IPS DF 19.7 (cell line): ENCODE measurements at regions not wholly inside any gene's neighbourhood (a gene's known extent, or its start where the extent isn't known, plus 50 kb on each side); places are given as distances from the start of the nearest gene placed in this dataset.

Experiments used
- DNase-seq: peaks from one replicate; pipeline ENCODE4 v3.0.0-alpha.2; 2013; ENCODE audit warnings: low read depth, low spot score

DNA sequence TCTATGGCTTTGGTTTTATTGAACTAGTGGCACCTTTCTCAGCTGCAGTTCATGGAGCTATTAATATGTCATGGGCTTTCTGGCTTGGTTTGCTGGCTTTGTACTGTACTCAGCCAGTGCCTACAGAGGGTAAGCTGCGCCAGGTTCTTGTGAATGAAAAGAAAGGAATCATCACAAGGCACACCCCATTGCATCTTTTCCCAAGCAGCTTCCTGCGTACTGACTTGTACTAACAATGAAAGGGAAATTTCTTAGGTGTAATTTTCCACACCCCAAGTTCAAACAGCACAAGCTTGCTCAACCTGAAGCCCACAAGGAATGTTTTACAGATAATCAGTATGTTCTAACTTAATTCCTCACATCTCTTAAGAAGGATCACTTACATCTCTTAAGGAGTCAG lies 78.0 kb upstream of the TNFSF18 start:
- DNase-seq: no peak

DNA sequence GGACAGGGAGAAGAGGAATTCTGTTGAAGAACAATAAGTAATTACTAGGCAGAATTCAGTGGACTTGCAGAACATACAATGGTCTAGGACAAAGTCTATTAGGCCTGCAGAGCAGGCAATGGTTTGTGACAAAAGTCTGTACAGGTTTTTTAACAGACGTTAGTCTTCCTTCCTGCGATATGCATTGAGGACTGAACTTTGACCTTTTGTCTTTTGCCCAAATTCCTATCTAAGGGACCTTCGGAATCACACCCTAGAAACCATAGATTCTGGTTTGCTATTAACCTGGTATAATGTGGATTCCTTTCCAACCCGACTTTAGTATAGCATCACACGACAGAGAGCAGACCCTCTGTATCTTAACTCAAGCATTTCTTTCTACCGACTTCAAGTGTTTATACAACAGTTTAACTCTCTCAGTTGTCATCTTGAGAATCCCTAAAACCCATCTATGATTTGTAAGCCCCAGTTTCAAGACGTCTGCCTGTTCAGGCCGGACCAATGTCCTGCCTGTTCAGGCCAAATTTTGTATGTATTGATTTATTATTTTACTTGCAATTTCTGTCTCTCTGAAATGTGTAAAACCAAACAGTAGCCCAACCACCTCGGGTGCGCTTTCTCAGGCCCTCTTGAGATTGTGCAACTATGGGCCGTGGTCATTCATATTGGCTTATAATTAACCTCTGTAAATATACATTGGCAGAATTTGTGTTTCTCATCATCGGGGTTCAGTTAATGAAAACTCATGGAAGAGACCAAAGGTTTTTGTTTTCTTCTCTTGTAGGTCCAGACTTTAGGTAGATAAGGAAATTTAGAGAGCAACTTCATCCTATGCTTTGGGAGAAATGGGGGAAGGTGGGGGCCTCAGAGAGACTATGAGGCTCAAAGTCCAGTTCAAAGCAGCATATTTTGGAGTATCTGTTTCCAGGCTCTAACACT lies 76.9 kb upstream of the TNFSF18 start:
- no peak for DNase-seq

DNA sequence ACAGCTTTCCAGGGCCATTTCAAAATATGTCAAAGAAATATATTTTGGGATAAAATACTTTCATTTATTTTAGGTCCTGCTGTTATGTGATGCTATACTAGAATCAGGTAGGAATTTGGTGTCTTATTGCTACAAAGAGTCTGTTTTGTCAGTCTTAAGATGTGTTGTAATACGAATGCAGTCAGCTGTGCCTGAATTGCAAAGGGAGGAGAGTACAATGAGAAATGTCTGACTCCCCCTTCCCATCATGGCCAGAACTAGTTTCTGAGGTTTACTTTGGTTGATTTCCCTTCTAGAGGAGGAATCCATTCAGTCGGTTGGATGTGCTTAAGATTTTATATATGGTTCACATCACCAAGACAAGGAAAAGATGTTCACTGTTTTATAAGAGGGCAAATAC lies 75.7 kb upstream of the TNFSF18 start:
- DNase-seq: no peak

DNA sequence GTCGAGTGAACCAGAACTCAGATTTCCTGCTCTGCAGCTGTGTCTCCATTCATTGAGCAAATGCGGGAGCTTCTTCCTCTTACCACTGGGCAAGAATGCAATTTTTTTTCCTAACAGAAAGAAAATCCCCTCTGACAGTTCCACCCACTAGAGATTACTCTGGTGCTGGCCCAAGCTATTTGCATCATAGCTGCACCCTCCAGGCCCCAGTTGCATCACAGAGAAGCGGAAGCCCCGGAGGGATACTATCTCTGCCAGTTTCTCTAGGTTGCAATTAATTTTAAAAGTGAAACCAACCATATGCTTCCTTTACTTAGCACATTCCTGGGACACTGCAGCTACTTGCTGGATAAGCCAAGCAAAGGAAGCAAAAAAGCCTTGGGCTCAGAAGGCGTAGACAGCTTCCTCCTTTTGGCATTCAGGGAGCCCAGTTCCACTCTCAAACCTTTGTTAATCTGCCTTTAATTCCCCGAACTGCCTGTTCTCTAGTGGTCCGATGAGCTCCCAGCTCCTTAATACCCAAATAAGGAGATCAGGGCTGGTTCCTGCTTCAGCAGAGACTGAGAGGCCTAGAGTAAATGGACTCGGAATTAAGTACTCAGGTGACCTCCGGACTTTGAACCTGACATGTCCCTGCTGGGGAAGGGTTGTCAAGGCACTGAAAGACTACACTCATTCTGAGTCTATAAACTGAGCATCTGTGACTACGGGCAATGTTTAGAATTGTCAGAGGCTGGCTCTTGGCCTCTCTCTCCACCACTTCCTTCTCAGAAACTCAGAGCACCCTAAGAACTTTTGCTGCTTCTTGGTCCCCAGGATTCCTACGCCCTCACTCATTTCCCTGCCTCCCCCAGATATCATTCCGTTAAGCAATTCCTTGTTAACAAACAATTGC lies 72.5 kb upstream of the TNFSF18 start:
- peak; percentile 40 for DNase-seq

DNA sequence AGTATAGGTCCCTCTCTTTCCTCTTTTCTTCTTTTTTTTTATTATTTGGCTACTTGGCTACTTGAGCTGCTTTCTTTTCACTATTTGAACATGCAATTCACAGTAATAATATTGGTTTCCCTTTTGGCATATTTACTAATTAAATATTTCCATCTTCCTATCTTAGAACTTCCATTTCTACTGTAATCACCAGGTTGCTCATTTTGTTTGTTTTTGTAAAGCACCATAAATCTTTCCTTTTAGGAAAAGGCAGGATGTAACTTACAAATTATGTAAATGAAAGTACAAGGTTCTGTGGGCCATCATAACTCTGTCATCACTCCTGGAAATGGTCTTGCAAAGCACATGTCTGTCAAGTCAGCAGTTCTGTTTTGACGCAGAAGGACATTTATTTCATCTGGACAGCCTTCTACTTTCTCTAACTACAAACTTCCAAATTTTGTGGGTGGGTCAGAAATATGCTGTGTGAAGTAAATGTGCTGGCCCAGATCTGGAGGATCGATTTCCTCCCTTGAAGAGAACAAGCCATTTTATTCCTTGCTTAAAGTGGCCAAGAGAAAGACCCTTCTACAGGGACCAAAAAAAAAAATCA lies 71.7 kb upstream of the TNFSF18 start:
- no peak for DNase-seq

DNA sequence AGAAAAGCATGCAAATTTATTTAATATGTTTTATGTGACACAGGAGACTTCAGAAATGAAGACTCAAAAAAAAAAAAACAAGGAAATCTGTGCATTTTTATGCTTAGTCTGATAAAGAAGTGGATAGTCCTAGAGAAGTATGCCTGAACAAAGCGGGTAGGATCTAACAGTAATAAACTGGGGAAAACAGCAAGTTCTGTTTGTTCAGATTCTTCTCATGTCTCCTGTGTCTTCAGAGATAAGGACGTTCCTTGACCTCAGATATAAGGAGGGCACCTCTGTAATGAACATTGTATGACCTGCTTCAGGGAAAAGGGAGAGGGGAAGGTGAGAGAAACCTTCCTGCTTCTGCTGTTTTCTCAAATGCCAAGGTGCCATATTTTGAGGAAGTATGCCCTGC lies 67.7 kb upstream of the TNFSF18 start:
- no peak for DNase-seq

DNA sequence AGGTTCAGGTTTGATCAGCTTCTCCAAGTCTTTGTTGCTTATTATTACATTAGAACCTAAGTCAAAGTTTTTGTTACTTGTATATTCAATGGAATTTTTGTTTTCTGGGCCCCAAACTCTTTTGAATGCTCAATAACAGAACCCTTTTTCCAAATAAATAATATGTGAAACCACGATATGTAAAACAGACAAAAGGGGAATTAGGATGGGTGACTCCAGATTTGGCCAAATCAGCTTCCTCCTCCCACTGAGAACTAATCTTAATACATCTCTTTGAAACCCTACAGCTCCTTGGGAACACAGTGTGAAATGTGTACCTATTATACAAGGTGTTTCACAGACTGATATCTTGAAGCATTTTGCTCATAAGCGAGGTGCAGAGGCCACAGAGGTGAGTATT lies 67.0 kb upstream of the TNFSF18 start:
- DNase-seq: no peak

DNA sequence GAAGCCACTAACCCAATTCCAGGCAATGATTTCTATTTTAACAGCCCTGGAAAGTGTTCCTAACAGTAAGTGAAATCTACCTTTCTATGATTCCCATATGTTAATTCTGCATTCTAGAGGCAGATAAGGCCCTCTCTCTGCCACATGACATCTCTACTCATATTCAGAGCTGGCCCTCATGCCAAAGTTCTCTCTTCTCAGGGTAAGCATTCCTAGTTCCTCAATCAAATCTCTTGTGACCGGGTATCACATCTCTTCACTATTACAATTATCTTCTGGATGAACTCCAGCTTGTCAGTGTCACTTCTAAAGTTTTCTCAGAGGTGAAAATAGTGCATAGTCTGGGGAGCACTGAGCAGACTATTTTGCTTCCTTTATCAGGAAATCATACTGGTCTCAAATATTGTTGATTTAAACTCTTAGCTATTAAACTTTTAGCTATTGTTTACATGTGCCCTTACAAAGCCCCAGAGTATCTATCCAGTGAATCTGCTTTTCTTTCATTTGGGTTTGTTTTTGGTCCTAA lies 66.4 kb upstream of the TNFSF18 start:
- DNase-seq: no peak

DNA sequence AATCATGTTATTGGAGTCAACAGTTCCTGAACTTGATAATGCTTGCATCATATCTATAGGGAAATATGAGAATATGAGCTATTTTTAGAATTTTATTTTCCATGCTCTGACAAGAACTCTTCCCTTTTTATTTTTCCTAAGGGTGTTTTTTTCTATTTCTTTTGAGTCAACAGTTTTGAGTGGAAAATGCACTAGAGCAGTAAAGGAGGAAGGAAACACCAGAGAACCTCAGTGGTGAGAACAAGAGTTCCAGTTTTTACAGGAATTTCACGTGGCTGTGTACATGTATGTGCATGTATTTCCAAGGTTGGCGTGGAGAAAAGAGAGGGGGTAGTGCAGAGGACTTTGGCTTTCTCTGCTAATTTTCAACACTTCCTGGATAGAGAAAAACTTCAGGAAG lies 63.6 kb upstream of the TNFSF18 start:
- no peak for DNase-seq

DNA sequence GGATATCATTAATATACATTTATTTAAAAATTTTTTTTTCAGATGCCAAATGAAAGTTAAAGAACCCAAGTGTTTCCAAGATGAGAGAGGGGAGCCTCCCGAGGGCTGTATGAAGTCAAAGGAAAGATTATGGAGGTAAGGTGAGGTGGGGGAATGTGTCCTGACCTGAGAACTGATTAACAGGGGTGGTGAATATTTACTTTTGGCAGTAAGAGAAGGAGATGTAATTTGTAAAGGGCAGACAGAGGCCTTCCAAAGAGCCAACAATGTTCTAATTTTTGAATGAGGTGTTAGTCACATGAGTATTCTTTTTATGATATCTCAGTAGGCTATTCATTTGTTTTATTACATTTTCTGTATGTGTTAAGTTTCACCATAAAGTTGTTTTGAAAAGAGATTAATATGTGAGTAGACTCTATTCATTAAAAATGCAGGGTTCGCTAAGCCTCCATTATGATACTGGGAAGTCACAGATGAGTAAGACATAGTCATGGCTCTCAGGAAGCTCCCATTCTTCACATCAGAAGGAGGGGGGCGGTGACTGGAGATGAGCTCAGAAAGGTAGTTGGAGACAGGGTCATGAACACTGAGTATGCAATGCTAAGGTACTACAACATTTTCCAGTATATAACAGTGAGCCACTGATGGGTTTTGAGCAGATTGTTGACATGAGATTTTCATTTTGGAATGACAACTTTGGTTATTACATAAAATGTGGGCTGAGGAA lies 62.4 kb upstream of the TNFSF18 start:
- no peak for DNase-seq

DNA sequence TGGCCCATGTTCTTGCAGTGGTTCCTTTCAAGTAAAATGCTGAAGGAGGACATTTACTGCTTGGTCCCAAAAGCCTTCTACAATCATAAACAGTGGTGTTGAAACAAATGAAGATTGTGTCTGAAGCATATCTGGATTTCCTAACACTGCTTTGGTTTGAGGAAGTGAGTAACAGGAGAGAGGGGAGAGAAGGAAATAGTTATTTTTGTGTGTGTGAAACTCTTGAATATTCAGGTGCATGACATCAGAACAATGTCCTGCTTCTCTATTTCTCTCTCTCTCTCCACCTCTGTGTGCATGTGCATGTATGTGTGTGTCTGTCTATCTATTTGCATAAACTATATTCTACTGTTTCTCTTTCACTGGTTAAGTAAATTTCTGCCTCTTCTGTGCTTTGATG lies 61.4 kb upstream of the TNFSF18 start:
- DNase-seq: no peak

DNA sequence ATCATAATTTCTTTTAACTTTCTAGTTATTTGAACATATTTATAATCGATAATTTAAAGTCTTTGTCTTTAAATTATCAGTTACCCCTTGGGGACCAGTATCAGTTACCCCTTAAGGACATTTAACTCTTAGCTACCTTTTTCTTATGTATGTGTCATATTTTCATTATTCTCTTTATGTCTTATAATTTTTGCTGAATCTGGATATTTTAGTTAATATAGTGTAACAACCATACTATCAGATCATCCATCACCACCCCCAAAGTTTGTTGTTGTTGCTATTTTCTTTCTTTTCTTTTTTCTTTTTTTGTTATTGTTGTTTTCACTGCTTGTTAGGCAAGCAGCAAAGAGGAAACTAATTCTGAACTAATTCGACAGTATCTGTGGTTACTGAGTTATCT lies 57.0 kb upstream of the TNFSF18 start:
- DNase-seq: no peak

DNA sequence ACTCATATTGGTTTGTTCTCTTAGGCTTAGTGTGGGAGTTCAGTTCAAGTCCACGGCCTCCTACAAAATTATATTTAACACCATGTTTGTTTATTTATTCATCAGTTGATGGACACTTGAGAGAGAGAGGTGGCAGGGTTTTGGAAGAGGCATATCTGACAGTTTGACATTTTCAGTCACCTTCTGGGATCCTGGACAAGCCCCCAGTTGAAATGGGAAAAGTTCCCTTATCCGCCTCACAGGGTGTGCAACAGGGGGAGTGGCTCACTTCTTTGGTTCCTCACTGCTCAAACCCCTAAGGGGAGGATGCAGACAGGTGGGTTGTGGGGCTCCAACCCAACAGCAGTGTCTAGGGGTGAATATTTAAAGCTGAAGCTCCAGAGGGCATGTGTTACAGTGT lies 52.3 kb upstream of the TNFSF18 start:
- no peak for DNase-seq

DNA sequence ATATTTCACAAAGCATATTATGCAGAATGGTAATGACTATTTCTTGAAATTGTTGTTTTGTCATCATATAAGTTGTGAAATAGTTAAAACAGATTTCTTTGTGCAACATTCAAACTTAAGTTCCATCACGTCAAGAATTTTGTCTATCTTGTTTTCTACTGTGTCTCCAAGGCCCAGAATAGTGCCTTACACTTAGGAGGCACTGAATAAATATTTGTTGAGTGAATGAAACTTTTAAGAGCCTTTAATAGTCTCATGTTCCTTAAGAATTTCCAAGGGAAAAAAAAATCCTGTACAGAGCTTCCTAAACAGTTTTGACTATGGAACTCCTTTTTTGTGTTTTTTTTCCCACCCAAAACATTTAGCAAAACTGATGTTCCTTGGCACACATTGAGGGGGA lies 50.8 kb upstream of the TNFSF18 start:
- DNase-seq: no peak

DNA sequence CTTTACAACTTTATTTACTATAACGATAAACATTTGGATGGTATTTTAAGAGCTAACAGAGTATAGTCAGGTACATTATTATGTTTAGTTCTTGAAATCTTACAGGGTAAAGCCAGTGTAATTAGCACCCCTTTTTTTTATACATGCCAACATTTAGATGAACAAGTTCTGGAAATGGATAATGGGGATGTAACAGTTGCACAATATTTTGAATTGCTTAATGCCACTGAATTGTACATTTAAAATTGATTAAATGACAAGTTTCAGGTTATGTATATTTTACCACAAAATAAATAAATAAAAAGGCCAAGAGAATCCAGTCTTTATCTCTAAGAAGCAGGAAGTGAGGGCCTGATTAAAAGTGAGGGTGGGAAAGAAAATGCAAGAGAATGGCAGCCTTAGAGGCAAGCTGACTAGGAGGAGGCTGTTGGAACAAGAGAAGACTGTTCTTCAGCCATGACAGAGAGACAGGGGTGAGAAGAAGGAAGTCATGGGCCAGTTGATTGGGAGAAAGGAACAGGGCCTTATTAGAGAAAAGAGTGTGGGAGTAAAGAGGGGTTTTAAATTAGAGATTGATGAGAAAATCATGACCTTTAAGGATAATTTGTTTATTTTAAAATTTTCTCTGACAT lies 49.9 kb upstream of the TNFSF18 start:
- DNase-seq: no peak
